Neutrophil (primary cell): ENCODE measurements at regions not wholly inside any gene's neighbourhood (a gene's known extent, or its start where the extent isn't known, plus 50 kb on each side); places are given as distances from the start of the nearest gene placed in this dataset.
"Not testable (repeated sequence)": the region's sequence is repeated elsewhere in the genome, so short reads cannot be mapped to it uniquely, and the experiment has no call there.

ENCODE experiments used
- H3K27ac ChIP-seq: fragments of 200-600 bp; sonication (generic); 2 replicates; pipeline ENCODE4 v1.5.1; 2016; ENCODE audit warnings: mild to moderate bottlenecking, moderate library complexity
- H3K27me3 ChIP-seq: fragments of 200-600 bp; sonication (generic); 2 replicates; pipeline ENCODE4 v1.6.0; 2016; ENCODE audit warnings: mild to moderate bottlenecking
- H3K36me3 ChIP-seq: fragments of 200-600 bp; sonication (generic); 2 replicates; pipeline ENCODE4 v1.5.1; 2017
- H3K4me1 ChIP-seq, 2 experiments: fragments of 200-600 bp in 1 of 2; sonication (generic) in 1 of 2; 1 replicate in 1 of 2; 2 replicates in 1 of 2; pipeline versions ENCODE4 v1.5.1 to v1.6.1; 2013 to 2016; ENCODE audit warnings: low read depth in 1 of 2, low read length in 1 of 2, mild to moderate bottlenecking in 1 of 2, moderate library complexity in 1 of 2; ENCODE audit not compliant: control insufficient read depth in 1 of 2, insufficient read depth in 1 of 2
- H3K4me3 ChIP-seq, 2 experiments: fragments of 200-600 bp in 1 of 2; sonication (generic) in 1 of 2; 1 replicate in 1 of 2; 2 replicates in 1 of 2; pipeline ENCODE4 v1.5.1; 2013 to 2016; ENCODE audit warnings: low read depth in 1 of 2, low read length in 1 of 2, mild to moderate bottlenecking in 1 of 2, moderate library complexity in 1 of 2
- H3K9me3 ChIP-seq: fragments of 200-600 bp; sonication (generic); 2 replicates; pipeline ENCODE4 v1.5.1; 2016
- TF ChIP-seq, protein P1 (sequence below): fragments of 200-600 bp; sonication (generic); IDR thresholded peaks from 2 replicates; pipeline ENCODE4 v1.5.1; 2016; ENCODE audit warnings: antibody characterized with exemption

DNA sequence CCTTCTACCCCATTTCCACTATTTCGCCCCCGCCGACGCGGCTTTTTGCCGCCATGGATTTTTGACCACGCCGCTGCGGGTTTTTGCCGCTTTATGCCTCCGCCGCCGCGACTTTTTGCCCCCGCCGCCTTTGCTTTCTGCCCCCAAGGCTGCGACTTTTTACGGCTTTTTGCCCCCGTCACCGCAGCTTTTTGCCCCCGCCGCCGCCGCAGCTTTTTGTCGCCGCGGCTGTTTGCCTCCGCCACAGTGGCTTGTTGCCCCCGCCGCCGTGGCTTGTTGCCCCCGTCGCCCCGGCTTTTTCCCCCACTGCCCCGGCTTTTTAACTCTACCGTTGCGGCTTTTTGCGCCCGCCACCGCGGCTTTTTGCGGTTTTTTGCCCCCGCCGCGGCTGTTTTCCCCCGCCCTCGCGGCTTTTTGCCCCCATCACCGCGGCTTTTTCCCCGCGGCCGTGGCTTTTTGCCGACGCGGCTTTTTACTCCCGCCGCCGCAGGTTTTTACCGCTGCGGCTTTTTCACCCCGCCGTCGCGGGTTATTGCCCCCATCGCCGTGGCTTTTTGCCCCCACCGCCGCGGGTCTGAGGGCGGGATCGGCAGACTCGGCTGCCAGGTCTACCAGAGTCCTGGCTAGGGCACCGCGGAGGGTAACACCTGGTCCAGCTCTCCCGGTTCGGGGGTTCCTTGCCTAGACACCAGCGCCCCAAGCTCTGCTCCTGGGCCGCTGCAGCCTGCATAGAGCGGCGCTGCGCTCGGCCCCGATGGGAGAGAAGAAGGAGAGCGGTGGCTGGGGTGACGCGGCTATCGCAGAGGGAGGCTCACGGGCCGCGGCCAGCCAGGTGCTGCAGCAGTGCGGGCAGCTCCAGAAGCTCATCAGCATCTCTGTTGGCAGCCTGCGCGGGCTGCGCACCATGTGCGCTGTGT lies 562.7 kb upstream of the WSB1 start:
- Histone ChIP-seq H3K27me3 (peaks cover 10% of the 10 kb centered on the region), H3K27ac (no peak overlapping the region), H3K36me3 (no peaks in the 10 kb centered on the region), H3K4me1 (no peaks in the 10 kb centered on the region), H3K4me3 (no peak overlapping the region), H3K9me3 (peaks cover 10% of the 10 kb centered on the region)
- TF ChIP-seq, protein P1, sequence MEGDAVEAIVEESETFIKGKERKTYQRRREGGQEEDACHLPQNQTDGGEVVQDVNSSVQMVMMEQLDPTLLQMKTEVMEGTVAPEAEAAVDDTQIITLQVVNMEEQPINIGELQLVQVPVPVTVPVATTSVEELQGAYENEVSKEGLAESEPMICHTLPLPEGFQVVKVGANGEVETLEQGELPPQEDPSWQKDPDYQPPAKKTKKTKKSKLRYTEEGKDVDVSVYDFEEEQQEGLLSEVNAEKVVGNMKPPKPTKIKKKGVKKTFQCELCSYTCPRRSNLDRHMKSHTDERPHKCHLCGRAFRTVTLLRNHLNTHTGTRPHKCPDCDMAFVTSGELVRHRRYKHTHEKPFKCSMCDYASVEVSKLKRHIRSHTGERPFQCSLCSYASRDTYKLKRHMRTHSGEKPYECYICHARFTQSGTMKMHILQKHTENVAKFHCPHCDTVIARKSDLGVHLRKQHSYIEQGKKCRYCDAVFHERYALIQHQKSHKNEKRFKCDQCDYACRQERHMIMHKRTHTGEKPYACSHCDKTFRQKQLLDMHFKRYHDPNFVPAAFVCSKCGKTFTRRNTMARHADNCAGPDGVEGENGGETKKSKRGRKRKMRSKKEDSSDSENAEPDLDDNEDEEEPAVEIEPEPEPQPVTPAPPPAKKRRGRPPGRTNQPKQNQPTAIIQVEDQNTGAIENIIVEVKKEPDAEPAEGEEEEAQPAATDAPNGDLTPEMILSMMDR, result no peak

DNA sequence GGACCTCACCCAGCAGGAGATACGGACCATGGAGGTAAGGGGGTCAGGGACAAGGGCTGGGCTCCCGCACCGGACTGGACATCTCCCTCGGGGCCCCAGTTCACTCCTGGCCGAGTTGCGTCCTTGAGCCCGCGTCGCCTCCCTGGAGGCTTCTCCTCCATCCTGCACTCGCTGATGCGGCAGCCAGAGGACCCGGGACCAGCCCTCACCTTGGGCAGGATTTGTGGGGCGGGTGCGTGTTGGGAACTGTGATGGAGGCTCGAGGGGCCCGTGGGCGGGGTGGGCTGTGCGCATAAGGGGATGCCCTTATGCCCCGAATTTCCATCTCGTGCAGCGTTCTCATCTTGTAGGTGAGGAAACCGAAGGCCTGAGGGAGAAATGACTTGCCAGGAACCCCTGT lies 562.0 kb upstream of the WSB1 start:
- H3K27ac ChIP-seq, H3K9me3 ChIP-seq, H3K36me3 ChIP-seq, H3K4me1 ChIP-seq, H3K27me3 ChIP-seq, H3K4me3 ChIP-seq: not testable (repeated sequence)

DNA sequence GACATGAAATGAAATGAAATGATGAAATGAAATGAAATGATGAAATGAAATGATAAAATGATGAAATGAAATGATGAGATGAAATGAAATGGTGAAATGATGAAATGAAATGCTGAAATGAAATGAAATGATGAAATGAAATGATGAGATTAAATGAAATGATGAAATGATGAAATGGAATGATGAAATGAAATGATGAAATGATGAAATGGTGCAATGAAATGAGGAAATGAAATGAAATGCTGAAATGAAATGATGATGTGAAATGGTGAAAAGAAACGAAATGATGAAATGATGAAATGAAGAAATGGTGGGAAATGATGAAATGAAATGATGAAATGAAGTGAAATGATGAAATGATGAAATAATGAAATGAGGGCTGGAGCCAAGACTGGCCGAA lies 559.1 kb upstream of the WSB1 start:
- H3K9me3 ChIP-seq, H3K36me3 ChIP-seq, H3K4me1 ChIP-seq, H3K27ac ChIP-seq, H3K4me3 ChIP-seq, H3K27me3 ChIP-seq: not testable (repeated sequence)

DNA sequence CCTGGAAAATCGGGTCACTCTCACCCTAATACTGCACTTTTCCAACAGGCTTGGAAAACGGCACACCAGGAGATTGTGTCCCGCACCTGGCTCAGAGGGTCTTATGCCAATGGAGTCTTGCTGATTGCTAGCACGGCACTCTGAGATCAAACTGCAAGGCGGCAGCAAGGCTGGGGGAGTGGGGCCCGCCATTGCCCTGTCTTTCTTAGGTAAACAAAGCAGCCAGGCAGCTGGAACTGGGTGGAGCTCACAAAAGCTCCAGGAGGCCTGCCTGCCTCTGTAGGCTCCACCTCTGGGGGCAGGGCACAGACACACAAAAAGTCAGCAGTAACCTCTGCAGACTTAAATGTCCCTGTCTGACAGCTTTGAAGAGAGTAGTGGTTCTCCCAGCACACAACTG lies 557.9 kb upstream of the WSB1 start:
- H3K27ac ChIP-seq, H3K36me3 ChIP-seq, H3K27me3 ChIP-seq, H3K9me3 ChIP-seq, H3K4me3 ChIP-seq, H3K4me1 ChIP-seq: not testable (repeated sequence)

DNA sequence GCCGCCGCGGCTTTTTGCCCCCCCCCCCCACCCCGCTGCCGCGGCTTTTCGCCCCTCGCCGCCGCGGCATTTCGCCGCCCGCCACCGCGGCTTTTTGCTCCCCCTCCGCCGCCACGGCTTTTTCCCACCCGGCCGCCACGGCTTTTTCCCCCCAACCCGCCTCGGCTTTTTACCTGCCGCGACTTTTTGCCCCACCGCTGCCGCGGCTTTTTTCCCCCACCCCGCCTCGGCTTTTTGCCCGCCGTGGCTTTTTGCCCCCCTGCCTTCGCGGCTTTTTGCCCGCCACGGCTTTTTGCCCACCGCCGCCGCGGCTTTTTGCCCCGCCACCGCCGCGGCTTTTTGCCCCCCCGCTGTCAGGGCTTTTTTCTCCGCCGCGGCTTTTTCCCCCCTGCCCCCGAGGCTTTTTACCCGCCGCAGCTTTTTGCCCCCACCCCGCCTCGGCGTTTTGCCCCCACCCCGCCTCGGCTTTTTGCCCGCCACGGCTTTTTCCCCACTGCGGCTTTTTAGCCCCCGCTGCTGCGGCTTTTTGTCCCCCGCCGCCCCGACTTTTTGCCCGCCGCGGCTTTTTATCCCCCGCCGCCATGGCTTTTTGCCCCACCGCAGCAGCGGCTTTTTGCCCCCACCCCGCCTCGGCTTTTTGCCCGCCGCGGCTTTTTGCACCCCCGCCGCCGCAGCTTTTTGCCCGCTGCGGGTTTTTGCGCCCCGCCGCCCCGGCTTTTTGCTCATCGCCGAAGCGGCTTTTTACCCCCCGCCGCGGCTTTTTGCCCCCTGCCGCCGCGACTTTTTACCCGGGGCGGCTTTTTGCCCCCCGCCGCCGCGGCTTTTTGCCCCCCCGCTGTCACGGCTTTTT lies 527.8 kb upstream of the WSB1 start:
- no peak overlapping the region for H3K27ac ChIP-seq
- TF ChIP-seq, protein P1, result no peak
- H3K4me1 ChIP-seq, result no peaks in the 10 kb centered on the region
- H3K27me3 ChIP-seq, result peaks cover 34% of the 10 kb centered on the region
- peaks cover 3% of the 10 kb centered on the region for H3K9me3 ChIP-seq
- H3K36me3 ChIP-seq, result no peaks in the 10 kb centered on the region
- H3K4me3 ChIP-seq, result no peak overlapping the region

DNA sequence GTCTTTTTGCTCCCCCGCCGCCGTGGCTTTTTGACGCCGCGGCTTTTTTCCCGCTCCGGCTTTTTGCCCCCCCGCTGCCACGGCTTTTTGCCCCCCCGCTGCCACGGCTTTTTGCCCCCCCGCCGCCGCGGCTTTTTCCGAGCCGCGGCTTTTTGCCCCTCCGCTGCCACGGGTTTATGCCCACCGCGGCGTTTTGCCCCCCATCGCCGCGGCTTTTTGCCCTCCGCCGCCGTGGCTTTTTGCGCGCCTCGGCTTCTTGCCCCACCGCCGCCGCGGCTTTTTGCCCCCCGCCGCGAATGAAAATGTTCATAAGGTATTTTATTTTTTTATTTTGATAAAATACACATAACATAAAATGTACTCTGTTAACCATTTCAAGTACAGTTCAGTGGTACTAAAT lies 527.2 kb upstream of the WSB1 start:
- peaks cover 34% of the 10 kb centered on the region for H3K27me3 ChIP-seq
- TF ChIP-seq, protein P1, result no peak
- no peaks in the 10 kb centered on the region for H3K36me3 ChIP-seq
- no peak overlapping the region for H3K4me3 ChIP-seq
- H3K4me1 ChIP-seq, result no peaks in the 10 kb centered on the region
- H3K27ac ChIP-seq, result no peak overlapping the region
- H3K9me3 ChIP-seq, result peaks cover 3% of the 10 kb centered on the region
